Activated CD4-positive, CD25-positive, alpha-beta regulatory T cell treated with anti-CD3 and anti-CD28 coated beads, Interleukin-2, amount 50 U/mL, for 72 hours (primary cell): ENCODE measurements at regions not wholly inside any gene's neighbourhood (a gene's known extent, or its start where the extent isn't known, plus 50 kb on each side); places are given as distances from the start of the nearest gene placed in this dataset.
"Not testable (repeated sequence)": the region's sequence is repeated elsewhere in the genome, so short reads cannot be mapped to it uniquely, and the experiment has no call there.

Experiments used
- DNase-seq: peaks from one replicate; pipeline ENCODE4 v3.0.0; 2021

GRCh38 chr7:68207676-68208075 lies 1211.0 kb downstream of the TYW1 start:
- no peak for DNase-seq

- DNase-seq: no peak
These were observed 1212.9 kb downstream of the TYW1 start for GRCh38 chr7:68209486-68209885.

GRCh38 chr7:68213838-68214237 lies 1217.2 kb downstream of the TYW1 start:
- no peak for DNase-seq

- no peak for DNase-seq
These were observed 1219.4 kb downstream of the TYW1 start for GRCh38 chr7:68216051-68216450.

GRCh38 chr7:68217426-68217825 lies 1220.8 kb downstream of the TYW1 start:
- no peak for DNase-seq

- no peak for DNase-seq
These were observed 1221.8 kb downstream of the TYW1 start for GRCh38 chr7:68218461-68218860.

GRCh38 chr7:68222311-68222710 lies 1225.7 kb downstream of the TYW1 start:
- no peak for DNase-seq

- no peak for DNase-seq
These were observed 1227.6 kb downstream of the TYW1 start for GRCh38 chr7:68224041-68224741.

- not testable (repeated sequence) for DNase-seq
These were observed 1234.4 kb downstream of the TYW1 start for GRCh38 chr7:68231011-68231410.

GRCh38 chr7:68235937-68236336 lies 1239.3 kb downstream of the TYW1 start:
- no peak for DNase-seq

GRCh38 chr7:68238204-68238805 lies 1241.7 kb downstream of the TYW1 start:
- no peak for DNase-seq

GRCh38 chr7:68243128-68243527 lies 1246.5 kb downstream of the TYW1 start:
- no peak for DNase-seq

- DNase-seq: no peak
These were observed 1247.8 kb downstream of the TYW1 start for GRCh38 chr7:68244389-68244788.

- no peak for DNase-seq
These were observed 1249.1 kb downstream of the TYW1 start for GRCh38 chr7:68245688-68246087.

GRCh38 chr7:68246189-68246633 lies 1249.6 kb downstream of the TYW1 start:
- no peak for DNase-seq

GRCh38 chr7:68247126-68247525 lies 1250.5 kb downstream of the TYW1 start:
- DNase-seq: no peak

- DNase-seq: no peak
These were observed 1250.9 kb downstream of the TYW1 start for GRCh38 chr7:68247571-68247970.

GRCh38 chr7:68248973-68249372 lies 1252.3 kb downstream of the TYW1 start:
- no peak for DNase-seq

- no peak for DNase-seq
These were observed 1253.0 kb downstream of the TYW1 start for GRCh38 chr7:68249611-68250010.

GRCh38 chr7:68250143-68250542 lies 1253.5 kb downstream of the TYW1 start:
- DNase-seq: no peak

- DNase-seq: not testable (repeated sequence)
These were observed 1258.2 kb downstream of the TYW1 start for GRCh38 chr7:68254815-68255214.

- no peak for DNase-seq
These were observed 1259.7 kb downstream of the TYW1 start for GRCh38 chr7:68256295-68256694.

- DNase-seq: no peak
These were observed 1262.0 kb downstream of the TYW1 start for GRCh38 chr7:68258609-68259008.

GRCh38 chr7:68265258-68265657 lies 1268.6 kb downstream of the TYW1 start:
- DNase-seq: no peak
